Mononuclear cell (primary cell): ENCODE measurements at regions not wholly inside any gene's neighbourhood (a gene's known extent, or its start where the extent isn't known, plus 50 kb on each side); places are given as distances from the start of the nearest gene placed in this dataset.
"Not testable (repeated sequence)": the region's sequence is repeated elsewhere in the genome, so short reads cannot be mapped to it uniquely, and the experiment has no call there.

Experiments used
- H3K27me3 ChIP-seq: 2 replicates; pipeline ENCODE4 v1.6.0; 2011; ENCODE audit warnings: low read length, control low read depth; ENCODE audit not compliant: insufficient read depth
- H3K4me1 ChIP-seq: 2 replicates; pipeline ENCODE4 v1.5.1; 2011; ENCODE audit warnings: mild to moderate bottlenecking, low read length, control low read depth; ENCODE audit not compliant: insufficient read depth
- H3K4me3 ChIP-seq: 2 replicates; pipeline ENCODE4 v1.5.1; 2011; ENCODE audit warnings: mild to moderate bottlenecking, low read length, moderate library complexity
- H3K9me3 ChIP-seq: 2 replicates; pipeline ENCODE4 v1.5.1; 2011; ENCODE audit warnings: low read depth, mild to moderate bottlenecking, control low read depth, low read length

GRCh38 chr21:17089091-17089491 is 423.8 kb upstream of the CXADR start:
- no peaks in the 10 kb centered on the region for H3K9me3 ChIP-seq
- H3K4me3 ChIP-seq, result no peak overlapping the region
- no peaks in the 10 kb centered on the region for H3K4me1 ChIP-seq
- H3K27me3 ChIP-seq, result no peaks in the 10 kb centered on the region

- H3K4me3 ChIP-seq, result no peak overlapping the region
- H3K9me3 ChIP-seq, result peaks cover 5% of the 10 kb centered on the region
- no peaks in the 10 kb centered on the region for H3K4me1 ChIP-seq
- H3K27me3 ChIP-seq, result no peaks in the 10 kb centered on the region
Measured at GRCh38 chr21:17101696-17102095, 411.1 kb upstream of the CXADR start.

GRCh38 chr21:17105932-17106331 is 406.9 kb upstream of the CXADR start:
- H3K27me3 ChIP-seq, result no peaks in the 10 kb centered on the region
- peaks cover 5% of the 10 kb centered on the region for H3K9me3 ChIP-seq
- no peak overlapping the region for H3K4me3 ChIP-seq
- no peaks in the 10 kb centered on the region for H3K4me1 ChIP-seq

- Histone ChIP-seq H3K9me3 (no peaks in the 10 kb centered on the region), H3K27me3 (no peaks in the 10 kb centered on the region)
Measured at GRCh38 chr21:17114045-17114444, 398.8 kb upstream of the CXADR start.

GRCh38 chr21:17118638-17119384 is 394.0 kb upstream of the CXADR start:
- Histone ChIP-seq H3K9me3 (no peaks in the 10 kb centered on the region), H3K4me1 (no peaks in the 10 kb centered on the region), H3K27me3 (no peaks in the 10 kb centered on the region), H3K4me3 (no peak overlapping the region)

More at GRCh38 chr21:17114045-17114444, 398.8 kb upstream of the CXADR start:
- H3K4me3 ChIP-seq, result no peak overlapping the region
- H3K4me1 ChIP-seq, result no peaks in the 10 kb centered on the region

GRCh38 chr21:17119466-17120297 is 393.2 kb upstream of the CXADR start:
- Histone ChIP-seq H3K4me3 (no peak overlapping the region), H3K27me3 (no peaks in the 10 kb centered on the region), H3K4me1 (no peaks in the 10 kb centered on the region), H3K9me3 (no peaks in the 10 kb centered on the region)

GRCh38 chr21:17127395-17127794 is 385.4 kb upstream of the CXADR start:
- H3K9me3 ChIP-seq, H3K27me3 ChIP-seq, H3K4me1 ChIP-seq, H3K4me3 ChIP-seq: not testable (repeated sequence)

- H3K27me3 ChIP-seq, result no peaks in the 10 kb centered on the region
- no peak overlapping the region for H3K4me3 ChIP-seq
- H3K4me1 ChIP-seq, result no peaks in the 10 kb centered on the region
- H3K9me3 ChIP-seq, result no peaks in the 10 kb centered on the region
Measured at GRCh38 chr21:17128132-17128531, 384.7 kb upstream of the CXADR start.

- peak overlapping the region; percentile 3 for H3K4me3 ChIP-seq
- H3K4me1 ChIP-seq, H3K27me3 ChIP-seq, H3K9me3 ChIP-seq: not testable (repeated sequence)
Measured at GRCh38 chr21:17139159-17139558, 373.7 kb upstream of the CXADR start.

- Histone ChIP-seq H3K9me3 (no peaks in the 10 kb centered on the region), H3K27me3 (no peaks in the 10 kb centered on the region), H3K4me1 (no peaks in the 10 kb centered on the region), H3K4me3 (peak overlapping the region; percentile 3)
Measured at GRCh38 chr21:17139696-17140095, 373.1 kb upstream of the CXADR start.

- Histone ChIP-seq H3K27me3 (no peaks in the 10 kb centered on the region), H3K4me3 (no peak overlapping the region), H3K9me3 (peaks cover 7% of the 10 kb centered on the region), H3K4me1 (no peaks in the 10 kb centered on the region)
Measured at GRCh38 chr21:17146426-17146825, 366.4 kb upstream of the CXADR start.

GRCh38 chr21:17159697-17160096 is 353.1 kb upstream of the CXADR start:
- no peak overlapping the region for H3K4me3 ChIP-seq

GRCh38 chr21:17185674-17186073 is 327.2 kb upstream of the CXADR start:
- Histone ChIP-seq H3K4me3 (no peak overlapping the region), H3K4me1 (no peaks in the 10 kb centered on the region), H3K27me3 (no peaks in the 10 kb centered on the region), H3K9me3 (peaks cover 6% of the 10 kb centered on the region)

More at GRCh38 chr21:17159697-17160096, 353.1 kb upstream of the CXADR start:
- Histone ChIP-seq H3K9me3 (peaks cover 6% of the 10 kb centered on the region), H3K4me1 (no peaks in the 10 kb centered on the region), H3K27me3 (no peaks in the 10 kb centered on the region)

GRCh38 chr21:17189963-17190362 is 322.9 kb upstream of the CXADR start:
- no peaks in the 10 kb centered on the region for H3K4me1 ChIP-seq
- peaks cover 6% of the 10 kb centered on the region for H3K9me3 ChIP-seq
- H3K27me3 ChIP-seq, result no peaks in the 10 kb centered on the region
- H3K4me3 ChIP-seq, result no peak overlapping the region

- Histone ChIP-seq H3K4me1 (no peaks in the 10 kb centered on the region), H3K27me3 (no peaks in the 10 kb centered on the region), H3K4me3 (no peak overlapping the region), H3K9me3 (peaks cover 6% of the 10 kb centered on the region)
Measured at GRCh38 chr21:17191346-17191993, 321.4 kb upstream of the CXADR start.
